Activated T-cell treated with anti-CD3 and anti-CD28 coated beads for 24 hours (primary cell): ENCODE measurements at regions not wholly inside any gene's neighbourhood (a gene's known extent, or its start where the extent isn't known, plus 50 kb on each side); places are given as distances from the start of the nearest gene placed in this dataset.
"Not testable (repeated sequence)": the region's sequence is repeated elsewhere in the genome, so short reads cannot be mapped to it uniquely, and the experiment has no call there.

ENCODE experiments used
- DNase-seq: peaks from one replicate; pipeline ENCODE4 v3.0.0-alpha.2; 2020; ENCODE audit warnings: low read depth

GRCh38 chr3:72052841-72053409 lies 268.0 kb upstream of the PROK2 start:
- DNase-seq, result no peak

GRCh38 chr3:72050771-72051170 lies 265.8 kb upstream of the PROK2 start:
- no peak for DNase-seq

GRCh38 chr3:72050048-72050632 lies 265.2 kb upstream of the PROK2 start:
- no peak for DNase-seq

GRCh38 chr3:72049300-72049699 lies 264.4 kb upstream of the PROK2 start:
- no peak for DNase-seq

- no peak for DNase-seq
These were observed 263.9 kb upstream of the PROK2 start for GRCh38 chr3:72048873-72049272.

- no peak for DNase-seq
These were observed 262.4 kb upstream of the PROK2 start for GRCh38 chr3:72047221-72047871.

- no peak for DNase-seq
These were observed 259.4 kb upstream of the PROK2 start for GRCh38 chr3:72044231-72044855.

GRCh38 chr3:72043204-72044133 lies 258.5 kb upstream of the PROK2 start:
- DNase-seq, result no peak

GRCh38 chr3:72042397-72043203 lies 257.7 kb upstream of the PROK2 start:
- DNase-seq, result no peak

- no peak for DNase-seq
These were observed 256.6 kb upstream of the PROK2 start for GRCh38 chr3:72041511-72041910.

- no peak for DNase-seq
These were observed 256.1 kb upstream of the PROK2 start for GRCh38 chr3:72041076-72041475.

GRCh38 chr3:72039677-72040076 lies 254.7 kb upstream of the PROK2 start:
- no peak for DNase-seq

- no peak for DNase-seq
These were observed 252.0 kb upstream of the PROK2 start for GRCh38 chr3:72036899-72037298.

GRCh38 chr3:72035606-72036005 lies 250.7 kb upstream of the PROK2 start:
- no peak for DNase-seq

- DNase-seq, result no peak
These were observed 250.0 kb upstream of the PROK2 start for GRCh38 chr3:72034986-72035385.

- DNase-seq, result no peak
These were observed 248.9 kb upstream of the PROK2 start for GRCh38 chr3:72033666-72034428.

- no peak for DNase-seq
These were observed 247.6 kb upstream of the PROK2 start for GRCh38 chr3:72032441-72033135.

- DNase-seq, result no peak
These were observed 246.6 kb upstream of the PROK2 start for GRCh38 chr3:72031581-72031980.

GRCh38 chr3:72030296-72030695 lies 245.3 kb upstream of the PROK2 start:
- DNase-seq, result not testable (repeated sequence)

GRCh38 chr3:72028726-72029125 lies 243.8 kb upstream of the PROK2 start:
- DNase-seq, result not testable (repeated sequence)
